Fibroblast of lung (primary cell): ENCODE measurements at regions not wholly inside any gene's neighbourhood (a gene's known extent, or its start where the extent isn't known, plus 50 kb on each side); places are given as distances from the start of the nearest gene placed in this dataset.
A peak's percentile ranks its signal among the peaks of the same experiment; 100 is the strongest.

Experiments used
- DNase-seq, 2 donors: peaks; one replicate each; pipeline versions ENCODE4 v3.0.0 to v3.0.0-alpha.2; 2010; ENCODE audit warnings: low read depth in 2 of 2
- H2AFZ ChIP-seq: 2 replicates; pipeline ENCODE4 v1.5.1; 2012; ENCODE audit warnings: low read length, control low read depth, inconsistent platforms
- H3K27ac ChIP-seq: 2 replicates; pipeline ENCODE4 v1.5.1; 2011; ENCODE audit warnings: low read length, control low read depth; ENCODE audit not compliant: insufficient read depth
- H3K27me3 ChIP-seq: 2 replicates; pipeline ENCODE4 v1.5.1; 2011; ENCODE audit warnings: mild to moderate bottlenecking, low read length; ENCODE audit not compliant: control insufficient read depth, insufficient read depth
- H3K36me3 ChIP-seq: 2 replicates; pipeline ENCODE4 v1.5.1; 2011; ENCODE audit warnings: low read length; ENCODE audit not compliant: control insufficient read depth, insufficient read depth
- H3K4me1 ChIP-seq: 2 replicates; pipeline ENCODE4 v1.5.1; 2011; ENCODE audit warnings: low read length; ENCODE audit not compliant: control insufficient read depth, insufficient read depth; ENCODE audit errors: extremely low read depth
- H3K4me2 ChIP-seq: 2 replicates; pipeline ENCODE4 v1.5.1; 2011; ENCODE audit warnings: low read length, control low read depth; ENCODE audit not compliant: insufficient read depth; ENCODE audit errors: extremely low read depth
- H3K4me3 ChIP-seq, 4 experiments: fragments of 200-600 bp in 1 of 4; sonication (generic) in 1 of 4; replicated peaks in 1 of 4; 2 replicates each; pipeline ENCODE4 v1.5.1; 2011 to 2016; ENCODE audit warnings: low read length in 4 of 4, low read depth in 3 of 4, mild to moderate bottlenecking in 3 of 4, control low read depth in 2 of 4, inconsistent platforms in 1 of 4, mixed read lengths in 1 of 4; ENCODE audit not compliant: insufficient read depth in 1 of 4; ENCODE audit errors: control extremely low read depth in 1 of 4
- H3K79me2 ChIP-seq: 2 replicates; pipeline ENCODE4 v1.5.1; 2012; ENCODE audit warnings: mild to moderate bottlenecking, low read length, inconsistent platforms; ENCODE audit not compliant: control insufficient read depth, insufficient read depth
- H3K9ac ChIP-seq: 2 replicates; pipeline ENCODE4 v1.5.1; 2011; ENCODE audit warnings: mild to moderate bottlenecking, low read length, control low read depth; ENCODE audit not compliant: insufficient read depth
- H3K9me3 ChIP-seq: 2 replicates; pipeline ENCODE4 v1.5.1; 2012; ENCODE audit warnings: low read depth, low read length; ENCODE audit not compliant: control insufficient read depth, insufficient read depth
- H4K20me1 ChIP-seq: 2 replicates; pipeline ENCODE4 v1.5.1; 2011; ENCODE audit warnings: low read length; ENCODE audit not compliant: control insufficient read depth, insufficient read depth; ENCODE audit errors: extremely low read depth
- EZH2 ChIP-seq: IDR thresholded peaks from 2 replicates; pipeline ENCODE4 v1.5.1; 2012; ENCODE audit warnings: low read length, control low read depth, mild to moderate bottlenecking; ENCODE audit errors: missing control alignments
- TF ChIP-seq, protein P1 (sequence below), 2 donors: IDR thresholded peaks in 1 of 2; conservative IDR thresholded peaks in 1 of 2; 1 replicate in 1 of 2; 2 replicates in 1 of 2; pipeline ENCODE4 v1.5.1; 2011 to 2012; ENCODE audit warnings: low read length in 2 of 2, control low read depth in 1 of 2, inconsistent platforms in 1 of 2, low read depth in 1 of 2, mild to moderate bottlenecking in 1 of 2

DNA sequence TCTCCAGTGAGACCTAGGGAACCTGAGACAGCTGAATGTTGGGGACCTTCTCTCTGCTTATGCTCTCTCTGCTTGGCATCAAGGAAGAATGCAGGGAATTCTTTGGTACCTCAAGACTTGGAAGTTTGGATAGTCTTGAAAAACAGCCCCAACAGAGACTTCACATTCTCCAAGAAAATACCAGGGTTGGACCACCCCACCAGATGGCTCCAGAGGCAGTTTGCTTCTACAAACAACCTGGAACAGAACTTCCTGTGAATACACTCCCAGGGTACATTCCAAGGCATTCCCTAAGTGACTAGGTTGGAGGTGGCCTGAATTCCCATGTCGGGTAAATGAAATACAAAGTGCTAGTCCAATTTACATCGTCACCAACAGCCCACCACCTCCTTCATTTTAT is 314.4 kb downstream of the PMP22 start:
- H3K79me2 ChIP-seq = no peaks in the 10 kb centered on the region
- H4K20me1 ChIP-seq = no peaks in the 10 kb centered on the region
- no peaks in the 10 kb centered on the region for H3K27me3 ChIP-seq
- no peak for DNase-seq
- no peaks in the 10 kb centered on the region for H3K4me1 ChIP-seq
- H3K27ac ChIP-seq = no peak overlapping the region
- H3K9ac ChIP-seq = no peak overlapping the region
- H2AFZ ChIP-seq = no peak overlapping the region
- no peaks in the 10 kb centered on the region for H3K9me3 ChIP-seq
- TF ChIP-seq EZH2 = no peak
- TF ChIP-seq, protein P1, sequence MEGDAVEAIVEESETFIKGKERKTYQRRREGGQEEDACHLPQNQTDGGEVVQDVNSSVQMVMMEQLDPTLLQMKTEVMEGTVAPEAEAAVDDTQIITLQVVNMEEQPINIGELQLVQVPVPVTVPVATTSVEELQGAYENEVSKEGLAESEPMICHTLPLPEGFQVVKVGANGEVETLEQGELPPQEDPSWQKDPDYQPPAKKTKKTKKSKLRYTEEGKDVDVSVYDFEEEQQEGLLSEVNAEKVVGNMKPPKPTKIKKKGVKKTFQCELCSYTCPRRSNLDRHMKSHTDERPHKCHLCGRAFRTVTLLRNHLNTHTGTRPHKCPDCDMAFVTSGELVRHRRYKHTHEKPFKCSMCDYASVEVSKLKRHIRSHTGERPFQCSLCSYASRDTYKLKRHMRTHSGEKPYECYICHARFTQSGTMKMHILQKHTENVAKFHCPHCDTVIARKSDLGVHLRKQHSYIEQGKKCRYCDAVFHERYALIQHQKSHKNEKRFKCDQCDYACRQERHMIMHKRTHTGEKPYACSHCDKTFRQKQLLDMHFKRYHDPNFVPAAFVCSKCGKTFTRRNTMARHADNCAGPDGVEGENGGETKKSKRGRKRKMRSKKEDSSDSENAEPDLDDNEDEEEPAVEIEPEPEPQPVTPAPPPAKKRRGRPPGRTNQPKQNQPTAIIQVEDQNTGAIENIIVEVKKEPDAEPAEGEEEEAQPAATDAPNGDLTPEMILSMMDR (conservative IDR thresholded peaks at IDR 0.05 in 1 of 2, IDR thresholded peaks at IDR 0.05 in 1 of 2; ENCODE audit: low read depth in 1 of 2, low read length in 2 of 2) = no peak
- no peak overlapping the region for H3K4me2 ChIP-seq
- no peaks in the 10 kb centered on the region for H3K36me3 ChIP-seq
- H3K4me3 ChIP-seq = no peak overlapping the region

DNA sequence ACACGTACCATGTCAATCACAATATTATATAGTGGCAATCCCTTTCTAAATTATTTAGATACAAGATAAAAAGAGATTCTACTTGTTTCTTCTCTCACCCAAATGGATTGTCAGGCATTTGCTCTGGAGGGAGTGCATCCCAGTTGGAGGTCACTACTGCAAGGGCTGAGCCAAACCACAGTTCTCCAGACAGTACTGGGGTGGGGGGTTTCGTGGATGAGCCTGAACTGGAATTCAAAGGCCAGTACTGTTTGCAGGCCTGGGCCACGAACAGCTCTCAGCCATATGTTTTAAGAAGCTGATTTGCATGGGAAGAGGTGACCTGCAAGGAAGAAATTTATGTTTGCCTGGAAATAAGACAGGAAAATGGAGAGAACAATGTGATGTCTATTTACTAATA is 314.9 kb downstream of the PMP22 start:
- peak in 1 of 2 donors; percentile 2 for DNase-seq
- Histone ChIP-seq H2AFZ (no peak overlapping the region), H3K4me1 (no peaks in the 10 kb centered on the region), H3K4me3 (no peak overlapping the region), H4K20me1 (no peaks in the 10 kb centered on the region), H3K4me2 (no peak overlapping the region), H3K79me2 (no peaks in the 10 kb centered on the region), H3K9ac (no peak overlapping the region), H3K9me3 (no peaks in the 10 kb centered on the region), H3K27me3 (no peaks in the 10 kb centered on the region), H3K36me3 (no peaks in the 10 kb centered on the region), H3K27ac (no peak overlapping the region)
- TF ChIP-seq EZH2 = no peak

DNA sequence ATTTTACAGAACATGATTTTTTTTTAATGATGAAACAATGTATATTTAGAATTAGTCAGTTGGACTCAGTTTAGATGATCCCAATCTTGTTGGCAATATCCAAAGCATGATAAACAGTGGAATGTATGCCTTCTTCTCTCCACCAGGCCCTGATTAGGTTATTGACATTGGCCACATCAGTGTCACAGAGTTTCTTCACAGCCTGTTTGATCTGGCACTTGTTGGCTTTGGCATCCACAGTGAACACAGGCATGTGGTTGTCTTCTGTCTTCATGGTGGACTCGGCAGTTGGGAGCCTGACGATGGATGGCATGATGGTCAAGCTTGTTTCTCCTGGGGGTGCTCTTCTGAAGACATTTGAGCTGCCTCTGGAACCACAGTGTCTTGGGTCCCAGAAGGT is 317.5 kb downstream of the PMP22 start:
- Histone ChIP-seq H4K20me1 (no peaks in the 10 kb centered on the region), H2AFZ (no peak overlapping the region), H3K36me3 (no peaks in the 10 kb centered on the region), H3K9ac (no peak overlapping the region), H3K79me2 (no peaks in the 10 kb centered on the region), H3K9me3 (no peaks in the 10 kb centered on the region), H3K4me3 (no peak overlapping the region), H3K27ac (no peak overlapping the region), H3K27me3 (no peaks in the 10 kb centered on the region), H3K4me1 (no peaks in the 10 kb centered on the region), H3K4me2 (no peak overlapping the region)
- no peak for TF ChIP-seq EZH2
- TF ChIP-seq, protein P1 (conservative IDR thresholded peaks at IDR 0.05 in 1 of 2, IDR thresholded peaks at IDR 0.05 in 1 of 2; ENCODE audit: low read depth in 1 of 2, low read length in 2 of 2) = no peak
- DNase-seq = no peak
